HEK293T (cell line): ENCODE measurements at regions not wholly inside any gene's neighbourhood (a gene's known extent, or its start where the extent isn't known, plus 50 kb on each side); places are given as distances from the start of the nearest gene placed in this dataset.

Experiments used
- BHLHE40 ChIP-seq: fragments of 450-650 bp; IDR thresholded peaks from 2 replicates; pipeline ENCODE4 v1.6.1; 2016; ENCODE audit warnings: mild to moderate bottlenecking, moderate library complexity, borderline replicate concordance
- ELF4 ChIP-seq: fragments of 450-650 bp; IDR thresholded peaks from 2 replicates; pipeline ENCODE4 v1.6.1; 2017; ENCODE audit warnings: antibody characterized with exemption
- FOXA1 ChIP-seq: fragments of 450-650 bp; IDR thresholded peaks from 2 replicates; pipeline ENCODE4 v1.6.1; 2016; ENCODE audit warnings: mild to moderate bottlenecking
- FOXK2 ChIP-seq: fragments of 450-650 bp; IDR thresholded peaks from 2 replicates; pipeline ENCODE4 v1.6.1; 2016; ENCODE audit warnings: mild to moderate bottlenecking
- FOXM1 ChIP-seq: fragments of 450-650 bp; IDR thresholded peaks from 2 replicates; pipeline ENCODE4 v1.6.1; 2017; ENCODE audit warnings: mild to moderate bottlenecking, borderline replicate concordance
- HDGF ChIP-seq: fragments of 450-650 bp; IDR thresholded peaks from 2 replicates; pipeline ENCODE4 v1.6.1; 2017; ENCODE audit warnings: antibody characterized with exemption, borderline replicate concordance
- L3MBTL2 ChIP-seq: fragments of 450-650 bp; conservative IDR thresholded peaks from 2 replicates; pipeline ENCODE4 v1.6.1; 2016; ENCODE audit warnings: mild to moderate bottlenecking
- LEF1 ChIP-seq: fragments of 450-650 bp; IDR thresholded peaks from 2 replicates; pipeline ENCODE4 v1.6.1; 2017; ENCODE audit warnings: mild to moderate bottlenecking, borderline replicate concordance
- NFRKB ChIP-seq: fragments of 450-650 bp; IDR thresholded peaks from 2 replicates; pipeline ENCODE4 v1.6.1; 2016; ENCODE audit warnings: mild to moderate bottlenecking, moderate library complexity
- SP1 ChIP-seq: fragments of 450-650 bp; IDR thresholded peaks from 2 replicates; pipeline ENCODE4 v1.6.1; 2017
- SUZ12 ChIP-seq: fragments of 450-650 bp; IDR thresholded peaks from 2 replicates; pipeline ENCODE4 v1.6.1; 2016; ENCODE audit warnings: mild to moderate bottlenecking
- TF ChIP-seq, protein P1 (sequence below): fragments of 450-650 bp; IDR thresholded peaks from 2 replicates; pipeline ENCODE4 v1.6.1; 2016

DNA sequence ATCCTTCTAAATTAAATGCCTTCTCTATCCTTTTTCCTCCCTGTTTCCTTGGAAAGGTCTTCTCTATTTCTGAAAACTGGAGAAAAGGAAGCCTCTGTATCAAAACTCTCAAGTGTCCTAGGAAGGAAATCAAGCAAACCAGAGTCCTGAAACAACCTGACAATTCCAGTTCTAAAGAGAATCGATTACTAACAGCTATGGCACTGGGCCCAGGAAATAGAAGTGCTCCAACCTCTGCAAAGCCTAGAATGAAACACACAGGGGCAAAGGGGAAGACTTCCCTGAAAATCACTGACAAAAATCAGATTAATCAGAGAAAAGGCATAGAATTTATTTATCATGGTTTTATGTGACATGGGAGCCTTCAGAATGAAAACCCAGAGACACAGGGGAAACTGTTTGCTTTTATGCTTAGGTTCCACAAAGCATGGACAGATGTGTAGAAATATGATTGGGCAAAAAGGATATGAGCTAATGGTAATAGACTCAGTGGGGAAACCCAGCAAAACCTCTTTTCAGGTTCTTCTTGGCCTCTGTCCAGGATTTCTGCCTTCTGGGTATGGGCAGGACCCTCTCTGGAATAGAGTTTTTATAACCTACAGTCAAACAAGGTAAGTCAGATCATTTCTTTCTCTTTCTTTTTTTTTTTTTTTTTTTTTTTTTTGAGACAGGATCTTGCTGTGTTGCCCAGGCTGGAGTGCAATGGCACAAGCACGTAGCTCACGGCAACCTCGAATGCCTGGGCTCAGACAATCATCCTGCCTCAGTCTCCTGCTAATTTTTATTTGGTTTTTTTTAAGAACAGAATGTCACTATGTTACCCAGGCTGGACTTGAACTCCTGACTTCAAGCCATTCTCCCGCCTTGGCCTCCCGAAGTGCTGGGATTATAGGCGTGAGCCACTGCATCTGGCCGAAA is 91.7 kb downstream of the CD24 start:
- TF ChIP-seq BHLHE40 (no peak), LEF1 (no peak), SP1 (no peak), ELF4 (no peak), FOXM1 (no peak), HDGF (no peak), FOXK2 (no peak), L3MBTL2 (no peak), SUZ12 (no peak), FOXA1 (no peak), NFRKB (no peak)
- TF ChIP-seq, protein P1, sequence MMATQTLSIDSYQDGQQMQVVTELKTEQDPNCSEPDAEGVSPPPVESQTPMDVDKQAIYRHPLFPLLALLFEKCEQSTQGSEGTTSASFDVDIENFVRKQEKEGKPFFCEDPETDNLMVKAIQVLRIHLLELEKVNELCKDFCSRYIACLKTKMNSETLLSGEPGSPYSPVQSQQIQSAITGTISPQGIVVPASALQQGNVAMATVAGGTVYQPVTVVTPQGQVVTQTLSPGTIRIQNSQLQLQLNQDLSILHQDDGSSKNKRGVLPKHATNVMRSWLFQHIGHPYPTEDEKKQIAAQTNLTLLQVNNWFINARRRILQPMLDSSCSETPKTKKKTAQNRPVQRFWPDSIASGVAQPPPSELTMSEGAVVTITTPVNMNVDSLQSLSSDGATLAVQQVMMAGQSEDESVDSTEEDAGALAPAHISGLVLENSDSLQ: no peak
